ENCODE measurements at regions not wholly inside any gene's neighbourhood (a gene's known extent, or its start where the extent isn't known, plus 50 kb on each side); places are given as distances from the start of the nearest gene placed in this dataset.
"Not testable (repeated sequence)": the region's sequence is repeated elsewhere in the genome, so short reads cannot be mapped to it uniquely, and the experiment has no call there.

- CTCF ChIA-PET, result no interaction called here
- BruUV-seq (replicated peaks), result no TSS peak
- H3K27me3 ChIP-seq (ENCODE audit: control insufficient read depth, insufficient read depth, low read length), result no peaks in the 10 kb centered on the region
- in situ Hi-C loops (cut with HindIII; ENCODE audit: low pct_unique_long_range_greater_than_20kb, low sequenced_read_pairs) (no loop called here), intact Hi-C loops (cut with micrococcal nuclease; ENCODE audit: unreplicated experiment) (no loop called here)
- no peak for ATAC-seq
- no peak overlapping the region for H3K27ac ChIP-seq (ENCODE audit: low read length)
- DNase-seq (ENCODE audit: low read depth, low spot score), result no peak
- no peaks in the 10 kb centered on the region for H3K4me1 ChIP-seq (ENCODE audit: control insufficient read depth, insufficient read depth, low read length)
- H3K9me3 ChIP-seq (ENCODE audit: control insufficient read depth, insufficient read depth, low read depth, low read length), result no peaks in the 10 kb centered on the region
- no peak overlapping the region for H3K4me3 ChIP-seq (ENCODE audit: low read depth in 2 of 2, low read length in 2 of 2)
- H3K36me3 ChIP-seq (ENCODE audit: control insufficient read depth, insufficient read depth, low read length), result no peaks in the 10 kb centered on the region
- TF ChIP-seq REST (IDR thresholded peaks at IDR 0.05; ENCODE audit: insufficient read depth in 1 of 2, low read depth in 2 of 2, low read length in 1 of 2) (no peak), SIN3A (IDR thresholded peaks at IDR 0.05; ENCODE audit: borderline replicate concordance, insufficient read depth, low read depth, low read length) (no peak), TCF7L2 (IDR thresholded peaks at IDR 0.05; ENCODE audit: low read depth, low read length) (no peak)
- POLR2A ChIA-PET, result no interaction called here
Observed at GRCh38 chrX:142446349-142446748, 241.3 kb upstream of the MAGEC2 start.

DNA sequence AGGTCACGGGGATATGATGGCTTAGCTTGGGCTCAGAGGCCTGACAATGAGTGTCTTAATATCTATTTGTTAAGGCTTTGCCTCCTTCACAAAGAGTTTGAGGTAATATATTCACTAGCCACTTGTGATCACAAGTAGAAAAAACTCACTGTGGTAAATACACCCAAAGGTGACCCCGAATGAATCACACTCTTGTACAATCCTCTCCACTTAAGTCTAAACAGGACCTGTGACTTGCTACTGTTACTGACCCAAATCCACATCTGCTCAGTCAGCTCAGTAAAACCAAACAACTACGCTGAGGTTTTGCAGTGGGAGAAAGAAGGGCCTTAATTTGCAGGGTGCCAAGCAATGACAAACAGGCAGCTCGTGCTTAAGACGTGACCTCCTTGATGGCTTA lies 223.8 kb upstream of the MAGEC2 start:
- intact Hi-C loops (cut with micrococcal nuclease; ENCODE audit: unreplicated experiment) (no loop called here), in situ Hi-C loops (cut with HindIII; ENCODE audit: low pct_unique_long_range_greater_than_20kb, low sequenced_read_pairs) (no loop called here)
- ChIA-PET POLR2A (no interaction called here), CTCF (no interaction called here)
- no peak for ATAC-seq
- Histone ChIP-seq H3K9me3 (ENCODE audit: control insufficient read depth, insufficient read depth, low read depth, low read length) (no peaks in the 10 kb centered on the region), H3K27me3 (ENCODE audit: control insufficient read depth, insufficient read depth, low read length) (no peaks in the 10 kb centered on the region), H3K4me3 (ENCODE audit: low read depth in 2 of 2, low read length in 2 of 2) (no peak overlapping the region), H3K4me1 (ENCODE audit: control insufficient read depth, insufficient read depth, low read length) (no peaks in the 10 kb centered on the region), H3K27ac (ENCODE audit: low read length) (no peak overlapping the region), H3K36me3 (ENCODE audit: control insufficient read depth, insufficient read depth, low read length) (no peaks in the 10 kb centered on the region)
- no peak for DNase-seq (ENCODE audit: low read depth, low spot score)
- TF ChIP-seq CTCF (IDR thresholded peaks at IDR 0.05) (no peak), SIN3A (IDR thresholded peaks at IDR 0.05; ENCODE audit: borderline replicate concordance, insufficient read depth, low read depth, low read length) (no peak), POLR2AphosphoS5 (IDR thresholded peaks at IDR 0.05; ENCODE audit: low read depth, low read length) (no peak), REST (IDR thresholded peaks at IDR 0.05; ENCODE audit: insufficient read depth in 1 of 2, low read depth in 2 of 2, low read length in 1 of 2) (no peak), TCF7L2 (IDR thresholded peaks at IDR 0.05; ENCODE audit: low read depth, low read length) (no peak)
- BruUV-seq (replicated peaks), result no TSS peak

- DNase-seq (ENCODE audit: low read depth, low spot score); in situ Hi-C loops (cut with HindIII; ENCODE audit: low pct_unique_long_range_greater_than_20kb, low sequenced_read_pairs); ATAC-seq; H3K9me3 ChIP-seq (ENCODE audit: control insufficient read depth, insufficient read depth, low read depth, low read length); H3K36me3 ChIP-seq (ENCODE audit: control insufficient read depth, insufficient read depth, low read length); BruUV-seq (replicated peaks); H3K27ac ChIP-seq (ENCODE audit: low read length); intact Hi-C loops (cut with micrococcal nuclease; ENCODE audit: unreplicated experiment); H3K4me1 ChIP-seq (ENCODE audit: control insufficient read depth, insufficient read depth, low read length); CTCF ChIA-PET; H3K27me3 ChIP-seq (ENCODE audit: control insufficient read depth, insufficient read depth, low read length); POLR2A ChIA-PET; H3K4me3 ChIP-seq (ENCODE audit: low read depth in 2 of 2, low read length in 2 of 2): not testable (repeated sequence)
Observed at GRCh38 chrX:142390998-142391397, 185.9 kb upstream of the MAGEC2 start.
